ENCODE measurements at regions not wholly inside any gene's neighbourhood (a gene's known extent, or its start where the extent isn't known, plus 50 kb on each side); places are given as distances from the start of the nearest gene placed in this dataset.

GRCh38 chr10:88111294-88111693 is 247.9 kb downstream of the PTEN start:
- peak; percentile 52 for DNase-seq

- DNase-seq, result peak; percentile 74
Observed at GRCh38 chr10:88113232-88113631, 249.8 kb downstream of the PTEN start.

GRCh38 chr10:88113657-88114272 is 250.3 kb downstream of the PTEN start:
- DNase-seq, result no peak

- DNase-seq, result peak; percentile 52
Observed at GRCh38 chr10:88114368-88114767, 250.9 kb downstream of the PTEN start.

GRCh38 chr10:88115407-88115806 is 252.0 kb downstream of the PTEN start:
- DNase-seq, result no peak

GRCh38 chr10:88115968-88116367 is 252.5 kb downstream of the PTEN start:
- no peak for DNase-seq

GRCh38 chr10:88116481-88116880 is 253.1 kb downstream of the PTEN start:
- peak; percentile 72 for DNase-seq

- peak; percentile 25 for DNase-seq
Observed at GRCh38 chr10:88116971-88117626, 253.7 kb downstream of the PTEN start.

GRCh38 chr10:88117869-88118632 is 254.6 kb downstream of the PTEN start:
- peak; percentile 77 for DNase-seq

GRCh38 chr10:88118729-88119128 is 255.3 kb downstream of the PTEN start:
- no peak for DNase-seq

GRCh38 chr10:88119160-88119559 is 255.7 kb downstream of the PTEN start:
- no peak for DNase-seq

- DNase-seq, result no peak
Observed at GRCh38 chr10:88120075-88120474, 256.6 kb downstream of the PTEN start.

- DNase-seq, result peak; percentile 31
Observed at GRCh38 chr10:88120599-88121333, 257.3 kb downstream of the PTEN start.

GRCh38 chr10:88121361-88121760 is 257.9 kb downstream of the PTEN start:
- DNase-seq, result no peak

GRCh38 chr10:88122145-88122544 is 258.7 kb downstream of the PTEN start:
- no peak for DNase-seq

- no peak for DNase-seq
Observed at GRCh38 chr10:88122576-88122975, 259.2 kb downstream of the PTEN start.

GRCh38 chr10:88125766-88126165 is 262.3 kb downstream of the PTEN start:
- no peak for DNase-seq

- no peak for DNase-seq
Observed at GRCh38 chr10:88126699-88127098, 263.3 kb downstream of the PTEN start.

GRCh38 chr10:88127269-88127668 is 263.8 kb downstream of the PTEN start:
- DNase-seq, result peak; percentile 65

- no peak for DNase-seq
Observed at GRCh38 chr10:88127766-88128165, 264.3 kb downstream of the PTEN start.

- DNase-seq, result peak; percentile 60
Observed at GRCh38 chr10:88129013-88129412, 265.6 kb downstream of the PTEN start.

- DNase-seq, result no peak
Observed at GRCh38 chr10:88130912-88131311, 267.5 kb downstream of the PTEN start.

GRCh38 chr10:88131511-88132139 is 268.2 kb downstream of the PTEN start:
- no peak for DNase-seq
